ENCODE measurements at regions not wholly inside any gene's neighbourhood (a gene's known extent, or its start where the extent isn't known, plus 50 kb on each side); places are given as distances from the start of the nearest gene placed in this dataset.

GRCh38 chr9:74122661-74123060 lies 374.5 kb upstream of the RORB start:
- Histone ChIP-seq H2AFZ (no peak overlapping the region), H4K20me1 (ENCODE audit: insufficient read depth) (no peaks in the 10 kb centered on the region), H3K4me1 (replicated peaks; ENCODE audit: insufficient read depth) (no peaks in the 10 kb centered on the region), H3K9me2 (ENCODE audit: insufficient read depth) (no peaks in the 10 kb centered on the region), H3K4me3 (no peak overlapping the region), H3F3A (ENCODE audit: insufficient read depth, low read depth) (no peaks in the 10 kb centered on the region), H3K27ac (no peak overlapping the region), H3K27me3 (ENCODE audit: insufficient read depth, low read depth) (no peaks in the 10 kb centered on the region), H3K79me2 (ENCODE audit: low read depth) (no peaks in the 10 kb centered on the region), H3K9me3 (ENCODE audit: insufficient read depth, low read depth) (no peaks in the 10 kb centered on the region), H3K4me2 (no peak overlapping the region), H3K36me3 (ENCODE audit: low read depth) (no peaks in the 10 kb centered on the region)
- intact Hi-C loops (cut with micrococcal nuclease; ENCODE audit: unreplicated experiment) = no loop called here
- CTCF ChIA-PET = no interaction called here
- DNase-seq = no peak
- no TSS peak for BruUV-seq (replicated peaks)
- TF ChIP-seq EZH2 (IDR thresholded peaks at IDR 0.05; ENCODE audit: low read depth) = no peak
- no peak for TF ChIP-seq CTCF (conservative IDR thresholded peaks at IDR 0.05)
- POLR2A ChIA-PET (ENCODE audit: unreplicated experiment) = no interaction called here

GRCh38 chr9:74125941-74126340 lies 371.2 kb upstream of the RORB start:
- no peak overlapping the region for H3K4me2 ChIP-seq
- no peaks in the 10 kb centered on the region for H3K27me3 ChIP-seq (ENCODE audit: insufficient read depth, low read depth)
- CTCF ChIA-PET = no interaction called here
- H3K4me3 ChIP-seq = no peak overlapping the region
- H3K79me2 ChIP-seq (ENCODE audit: low read depth) = no peaks in the 10 kb centered on the region
- intact Hi-C loops (cut with micrococcal nuclease; ENCODE audit: unreplicated experiment) = no loop called here
- BruUV-seq (replicated peaks) = no TSS peak
- H3K9me3 ChIP-seq (ENCODE audit: insufficient read depth, low read depth) = no peaks in the 10 kb centered on the region
- no peaks in the 10 kb centered on the region for H4K20me1 ChIP-seq (ENCODE audit: insufficient read depth)
- H2AFZ ChIP-seq = no peak overlapping the region
- no peaks in the 10 kb centered on the region for H3K9me2 ChIP-seq (ENCODE audit: insufficient read depth)
- no peak overlapping the region for H3K27ac ChIP-seq
- no peaks in the 10 kb centered on the region for H3K36me3 ChIP-seq (ENCODE audit: low read depth)
- H3F3A ChIP-seq (ENCODE audit: insufficient read depth, low read depth) = no peaks in the 10 kb centered on the region
- TF ChIP-seq EZH2 (IDR thresholded peaks at IDR 0.05; ENCODE audit: low read depth) = no peak
- TF ChIP-seq CTCF (conservative IDR thresholded peaks at IDR 0.05) = no peak
- POLR2A ChIA-PET (ENCODE audit: unreplicated experiment) = no interaction called here
- no peak for DNase-seq
- no peaks in the 10 kb centered on the region for H3K4me1 ChIP-seq (replicated peaks; ENCODE audit: insufficient read depth)

- no TSS peak for BruUV-seq (replicated peaks)
- intact Hi-C loops (cut with micrococcal nuclease; ENCODE audit: unreplicated experiment) = no loop called here
- CTCF ChIA-PET = interaction anchor here (0.6 kb wide), 1 partner anchor 286 kb away, joined by 9 read pairs; no protein-coding TSS in a partner anchor
Observed at GRCh38 chr9:74132986-74133385, 364.1 kb upstream of the RORB start.

More at GRCh38 chr9:74132986-74133385, 364.1 kb upstream of the RORB start:
- no peaks in the 10 kb centered on the region for H3K36me3 ChIP-seq (ENCODE audit: low read depth)
- no peaks in the 10 kb centered on the region for H3K9me3 ChIP-seq (ENCODE audit: insufficient read depth, low read depth)
- H3F3A ChIP-seq (ENCODE audit: insufficient read depth, low read depth) = no peaks in the 10 kb centered on the region
- no peak overlapping the region for H3K27ac ChIP-seq
- H3K27me3 ChIP-seq (ENCODE audit: insufficient read depth, low read depth) = no peaks in the 10 kb centered on the region
- H2AFZ ChIP-seq = no peak overlapping the region
- H3K4me1 ChIP-seq (replicated peaks; ENCODE audit: insufficient read depth) = no peaks in the 10 kb centered on the region
- DNase-seq = no peak
- no peaks in the 10 kb centered on the region for H4K20me1 ChIP-seq (ENCODE audit: insufficient read depth)
- no peaks in the 10 kb centered on the region for H3K79me2 ChIP-seq (ENCODE audit: low read depth)
- TF ChIP-seq CTCF (conservative IDR thresholded peaks at IDR 0.05) = no peak
- TF ChIP-seq EZH2 (IDR thresholded peaks at IDR 0.05; ENCODE audit: low read depth) = no peak
- no peaks in the 10 kb centered on the region for H3K9me2 ChIP-seq (ENCODE audit: insufficient read depth)
- H3K4me3 ChIP-seq = no peak overlapping the region
- no peak overlapping the region for H3K4me2 ChIP-seq
- POLR2A ChIA-PET (ENCODE audit: unreplicated experiment) = no interaction called here

Data from PC-9 (cell line).